HepG2 (cell line): ENCODE measurements at regions not wholly inside any gene's neighbourhood (a gene's known extent, or its start where the extent isn't known, plus 50 kb on each side); places are given as distances from the start of the nearest gene placed in this dataset.

Experiments used
- ATAC-seq: fragments of 200-7000 bp; cut with Tn5 transposase; 3 replicates; pipeline ENCODE4 v1.9.1; 2020; ENCODE audit warnings: mild to moderate bottlenecking, moderate library complexity
- BruUV-seq: library from RNA; stranded (reverse); fragments of 400-500 nt; replicated peaks from 2 replicates; lab custom pipeline; 2021; lab: Mats Ljungman, UMichigan
- CTCF ChIA-PET: fragments of 300-600 bp; formaldehyde crosslinking; extraction: SDS; loops from one replicate; lab custom pipeline; 2021; ENCODE audit warnings: low total read pairs, inconsistent platforms, low intra/inter-chr PET ratio; lab: Yijun Ruan, JAX
- POLR2A ChIA-PET: fragments of 350-600 bp; sonication (Branson Sonifier 250); formaldehyde crosslinking; loops from one replicate; lab custom pipeline; 2020; ENCODE audit warnings: antibody characterized with exemption, inconsistent platforms; lab: Yijun Ruan, JAX
- DNase-seq: peaks from one replicate; pipeline ENCODE4 v3.0.0-alpha.2; 2015; ENCODE audit warnings: low spot score
- FAIRE-seq: peaks from 3 replicates; lab custom pipeline; 2011; peaks lifted over from hg19 to GRCh38; lab: Jason Lieb, UNC
- H2AFZ ChIP-seq: one replicate; pipeline ENCODE4 v1.6.1; 2011; ENCODE audit warnings: low read length, inconsistent platforms
- H3K27ac ChIP-seq: fragments of 300-600 bp; 3 replicates; pipeline ENCODE4 v1.8.0; 2011; ENCODE audit warnings: mixed run types, mild to moderate bottlenecking, mixed read lengths, low read length, inconsistent platforms; ENCODE audit not compliant: insufficient read depth; ENCODE audit errors: extremely low read length
- H3K27me3 ChIP-seq, 2 experiments: fragments of 200-600 bp in 1 of 2; 2 replicates in 1 of 2; 3 replicates in 1 of 2; pipeline versions ENCODE4 v1.6.0 to v1.8.0; 2011; ENCODE audit warnings: low read length in 2 of 2, mild to moderate bottlenecking in 2 of 2, moderate library complexity in 2 of 2, inconsistent platforms in 1 of 2; ENCODE audit not compliant: insufficient read depth in 2 of 2, control insufficient read depth in 1 of 2
- H3K36me3 ChIP-seq, 2 experiments: fragments of 200-600 bp in 1 of 2; replicated peaks in 1 of 2; 2 replicates in 1 of 2; 3 replicates in 1 of 2; pipeline versions ENCODE4 v1.5.1 to v1.8.0; 2011; ENCODE audit warnings: low read length in 2 of 2, inconsistent platforms in 1 of 2; ENCODE audit not compliant: insufficient read depth in 2 of 2, control insufficient read depth in 1 of 2
- H3K4me1 ChIP-seq: 2 replicates; pipeline ENCODE4 v1.5.1; 2012; ENCODE audit warnings: low read length, inconsistent platforms; ENCODE audit not compliant: insufficient read depth
- H3K4me2 ChIP-seq: 2 replicates; pipeline ENCODE4 v1.6.0; 2011; ENCODE audit warnings: low read depth, low read length, inconsistent platforms
- H3K4me3 ChIP-seq, 3 experiments: fragments of 200-600 bp in 1 of 3; sonication (generic), shearing (Covaris generic) in 1 of 3; replicated peaks in 1 of 3; 2 replicates each; pipeline ENCODE4 v1.5.1; 2011 to 2016; ENCODE audit warnings: low read length in 3 of 3, inconsistent platforms in 2 of 3, low read depth in 2 of 3, mild to moderate bottlenecking in 2 of 3, control low read depth in 1 of 3, mixed read lengths in 1 of 3; ENCODE audit not compliant: insufficient read depth in 1 of 3
- H3K79me2 ChIP-seq: one replicate; pipeline ENCODE4 v1.6.1; 2011; ENCODE audit warnings: low read length, inconsistent platforms; ENCODE audit not compliant: insufficient read depth
- H3K9ac ChIP-seq: 2 replicates; pipeline ENCODE4 v1.6.0; 2011; ENCODE audit warnings: mild to moderate bottlenecking, low read depth, low read length, inconsistent platforms; ENCODE audit not compliant: insufficient read depth
- H3K9me3 ChIP-seq: 2 replicates; pipeline ENCODE4 v1.5.1; 2012; ENCODE audit warnings: mild to moderate bottlenecking, low read length
- H4K20me1 ChIP-seq: 2 replicates; pipeline ENCODE4 v1.6.0; 2011; ENCODE audit warnings: inconsistent platforms, mild to moderate bottlenecking, low read length, moderate library complexity; ENCODE audit not compliant: insufficient read depth
- CCAR2 ChIP-seq: fragments of 200-400 bp; formaldehyde crosslinking; optimal IDR thresholded peaks from 2 replicates; pipeline ENCODE3; 2018; ENCODE audit warnings: low read depth, mild to moderate bottlenecking, low read length, moderate library complexity
- HNRNPUL1 ChIP-seq: fragments of 200-400 bp; formaldehyde crosslinking; IDR thresholded peaks from 2 replicates; pipeline ENCODE4 v1.6.1; 2017; ENCODE audit warnings: low read depth, mild to moderate bottlenecking, low read length, moderate library complexity
- HOXA7 ChIP-seq: sonication (generic); formaldehyde crosslinking; IDR thresholded peaks from 2 replicates; pipeline ENCODE4 v1.8.1; 2022; ENCODE audit warnings: mild to moderate bottlenecking, missing genetic modification reagents, moderate library complexity
- JUNB ChIP-seq: sonication (generic); formaldehyde crosslinking; IDR thresholded peaks from 2 replicates; pipeline ENCODE4 v1.8.0; 2022; ENCODE audit warnings: missing genetic modification reagents, mild to moderate bottlenecking, borderline replicate concordance
- MTF1 ChIP-seq: sonication (generic); formaldehyde crosslinking; IDR thresholded peaks from 2 replicates; pipeline ENCODE4 v1.5.0; 2020; ENCODE audit warnings: missing genetic modification reagents
- RCOR2 ChIP-seq: IDR thresholded peaks from 2 replicates; pipeline ENCODE4 v1.6.1; 2016; ENCODE audit warnings: missing biosample characterization, missing genetic modification reagents
- ZNF333 ChIP-seq: sonication (generic); formaldehyde crosslinking; IDR thresholded peaks from 2 replicates; pipeline ENCODE4 v1.4.0; 2020; ENCODE audit warnings: mild to moderate bottlenecking, missing genetic modification reagents, borderline replicate concordance
- WGBS: methylation state at CpG from one replicate; pipeline ENCODE4 v1.1.6; 2017; ENCODE audit warnings: low lambda C conversion rate; 5-methylcytosine and 5-hydroxymethylcytosine counted together
- in situ Hi-C: cut with HindIII; loops from 2 replicates; pipeline ENCODE4 v1.10.0; 2017; ENCODE audit warnings: low pct_unique_long_range_greater_than_20kb; ENCODE audit not compliant: extremely low pct_ligation_motif_present
- intact Hi-C: fragments of 100-400 bp; cut with micrococcal nuclease; formaldehyde crosslinking; loops from one replicate; pipeline ENCODE4 v1.10.0; 2022; ENCODE audit not compliant: unreplicated experiment
- TF ChIP-seq, protein P1 (sequence below): sonication (generic); formaldehyde crosslinking; conservative IDR thresholded peaks from 2 replicates; pipeline ENCODE4 v1.4.0; 2020; ENCODE audit warnings: mild to moderate bottlenecking, missing genetic modification reagents, moderate library complexity
- TF ChIP-seq, protein P2 (sequence below): IDR thresholded peaks from 2 replicates; pipeline ENCODE4 v1.6.1; 2016; ENCODE audit warnings: low read depth, control low read depth
- TF ChIP-seq, protein P3 (sequence below): sonication (generic); formaldehyde crosslinking; IDR thresholded peaks from 2 replicates; pipeline ENCODE4 v1.5.0; 2020; ENCODE audit warnings: missing genetic modification reagents
- TF ChIP-seq, protein P4 (sequence below): IDR thresholded peaks from 2 replicates; pipeline ENCODE4 v1.6.1; 2016; ENCODE audit warnings: mild to moderate bottlenecking

GRCh38 chr12:17235996-17236395, 630.0 kb upstream of the LMO3 start (continued):
- TF ChIP-seq, protein P1, sequence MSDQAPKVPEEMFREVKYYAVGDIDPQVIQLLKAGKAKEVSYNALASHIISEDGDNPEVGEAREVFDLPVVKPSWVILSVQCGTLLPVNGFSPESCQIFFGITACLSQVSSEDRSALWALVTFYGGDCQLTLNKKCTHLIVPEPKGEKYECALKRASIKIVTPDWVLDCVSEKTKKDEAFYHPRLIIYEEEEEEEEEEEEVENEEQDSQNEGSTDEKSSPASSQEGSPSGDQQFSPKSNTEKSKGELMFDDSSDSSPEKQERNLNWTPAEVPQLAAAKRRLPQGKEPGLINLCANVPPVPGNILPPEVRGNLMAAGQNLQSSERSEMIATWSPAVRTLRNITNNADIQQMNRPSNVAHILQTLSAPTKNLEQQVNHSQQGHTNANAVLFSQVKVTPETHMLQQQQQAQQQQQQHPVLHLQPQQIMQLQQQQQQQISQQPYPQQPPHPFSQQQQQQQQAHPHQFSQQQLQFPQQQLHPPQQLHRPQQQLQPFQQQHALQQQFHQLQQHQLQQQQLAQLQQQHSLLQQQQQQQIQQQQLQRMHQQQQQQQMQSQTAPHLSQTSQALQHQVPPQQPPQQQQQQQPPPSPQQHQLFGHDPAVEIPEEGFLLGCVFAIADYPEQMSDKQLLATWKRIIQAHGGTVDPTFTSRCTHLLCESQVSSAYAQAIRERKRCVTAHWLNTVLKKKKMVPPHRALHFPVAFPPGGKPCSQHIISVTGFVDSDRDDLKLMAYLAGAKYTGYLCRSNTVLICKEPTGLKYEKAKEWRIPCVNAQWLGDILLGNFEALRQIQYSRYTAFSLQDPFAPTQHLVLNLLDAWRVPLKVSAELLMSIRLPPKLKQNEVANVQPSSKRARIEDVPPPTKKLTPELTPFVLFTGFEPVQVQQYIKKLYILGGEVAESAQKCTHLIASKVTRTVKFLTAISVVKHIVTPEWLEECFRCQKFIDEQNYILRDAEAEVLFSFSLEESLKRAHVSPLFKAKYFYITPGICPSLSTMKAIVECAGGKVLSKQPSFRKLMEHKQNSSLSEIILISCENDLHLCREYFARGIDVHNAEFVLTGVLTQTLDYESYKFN, result no peak
- TF ChIP-seq MTF1 (CRISPR knock-in tag) (no peak), CCAR2 (no peak)
- TF ChIP-seq, protein P2, sequence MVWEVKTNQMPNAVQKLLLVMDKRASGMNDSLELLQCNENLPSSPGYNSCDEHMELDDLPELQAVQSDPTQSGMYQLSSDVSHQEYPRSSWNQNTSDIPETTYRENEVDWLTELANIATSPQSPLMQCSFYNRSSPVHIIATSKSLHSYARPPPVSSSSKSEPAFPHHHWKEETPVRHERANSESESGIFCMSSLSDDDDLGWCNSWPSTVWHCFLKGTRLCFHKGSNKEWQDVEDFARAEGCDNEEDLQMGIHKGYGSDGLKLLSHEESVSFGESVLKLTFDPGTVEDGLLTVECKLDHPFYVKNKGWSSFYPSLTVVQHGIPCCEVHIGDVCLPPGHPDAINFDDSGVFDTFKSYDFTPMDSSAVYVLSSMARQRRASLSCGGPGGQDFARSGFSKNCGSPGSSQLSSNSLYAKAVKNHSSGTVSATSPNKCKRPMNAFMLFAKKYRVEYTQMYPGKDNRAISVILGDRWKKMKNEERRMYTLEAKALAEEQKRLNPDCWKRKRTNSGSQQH (CRISPR knock-in tag), result no peak
- TF ChIP-seq, all 625 proteins: peak for 0

DNA sequence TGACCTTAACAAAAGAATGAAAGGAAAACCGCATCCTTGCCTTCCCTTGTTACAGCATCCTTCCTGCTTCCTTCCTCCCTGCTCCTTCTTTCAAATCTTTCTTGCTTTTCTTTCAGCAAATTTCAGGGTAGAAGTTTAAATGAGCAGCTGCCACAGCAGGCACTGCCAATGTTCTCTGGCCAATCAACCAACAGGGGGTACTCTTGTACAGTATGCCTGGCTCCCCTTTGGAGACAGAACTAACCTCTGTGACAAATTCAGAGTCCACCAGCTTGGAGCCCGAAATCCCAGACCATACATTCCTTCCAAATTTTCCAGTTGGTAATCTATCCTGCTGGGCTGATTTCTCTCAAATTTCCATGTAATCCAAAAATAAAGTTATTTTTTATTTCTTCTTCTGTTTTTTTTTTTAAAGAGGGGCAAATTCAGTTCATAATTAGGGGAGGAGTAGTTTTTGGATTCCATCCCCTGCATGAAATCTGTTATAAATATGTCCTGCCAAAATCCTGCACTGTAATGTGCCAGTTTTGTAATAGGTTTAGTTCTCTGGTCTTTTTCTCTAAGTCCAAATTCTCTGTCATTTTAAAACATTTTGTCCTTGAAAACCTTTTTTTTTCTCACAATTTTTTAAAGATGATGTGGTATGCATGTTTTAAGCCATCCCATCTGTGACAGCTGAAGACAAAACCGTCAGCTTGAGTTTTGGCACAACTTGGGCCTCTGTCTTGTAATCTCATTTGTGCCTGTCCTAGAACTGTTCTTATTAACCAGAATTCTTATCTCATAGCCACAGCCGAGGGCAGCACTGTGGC, 610.0 kb upstream of the LMO3 start:
- H3K4me1 ChIP-seq, result no peaks in the 10 kb centered on the region
- ChIA-PET POLR2A (no interaction called here), CTCF (no interaction called here)
- H3K9ac ChIP-seq, result no peak overlapping the region
- no peak overlapping the region for H2AFZ ChIP-seq
- no peaks in the 10 kb centered on the region for H3K27me3 ChIP-seq
- H3K79me2 ChIP-seq, result no peaks in the 10 kb centered on the region
- H3K27ac ChIP-seq, result no peak overlapping the region
- 1% methylated on average over 4 of the region's 4 CpGs for WGBS
- no peaks in the 10 kb centered on the region for H3K36me3 ChIP-seq
- in situ Hi-C loops, result no loop called here
- H3K4me2 ChIP-seq, result no peak overlapping the region
- intact Hi-C loops, result no loop called here
- no peaks in the 10 kb centered on the region for H4K20me1 ChIP-seq
- FAIRE-seq (no peak), ATAC-seq (no peak), DNase-seq (no peak)
- no peak overlapping the region for H3K4me3 ChIP-seq
- no TSS peak for BruUV-seq
- H3K9me3 ChIP-seq, result no peaks in the 10 kb centered on the region
- TF ChIP-seq HOXA7 (CRISPR knock-in tag) (no peak), HNRNPUL1 (no peak), JUNB (no peak), RCOR2 (CRISPR knock-in tag) (no peak), ZNF333 (no peak)
- TF ChIP-seq, protein P3, sequence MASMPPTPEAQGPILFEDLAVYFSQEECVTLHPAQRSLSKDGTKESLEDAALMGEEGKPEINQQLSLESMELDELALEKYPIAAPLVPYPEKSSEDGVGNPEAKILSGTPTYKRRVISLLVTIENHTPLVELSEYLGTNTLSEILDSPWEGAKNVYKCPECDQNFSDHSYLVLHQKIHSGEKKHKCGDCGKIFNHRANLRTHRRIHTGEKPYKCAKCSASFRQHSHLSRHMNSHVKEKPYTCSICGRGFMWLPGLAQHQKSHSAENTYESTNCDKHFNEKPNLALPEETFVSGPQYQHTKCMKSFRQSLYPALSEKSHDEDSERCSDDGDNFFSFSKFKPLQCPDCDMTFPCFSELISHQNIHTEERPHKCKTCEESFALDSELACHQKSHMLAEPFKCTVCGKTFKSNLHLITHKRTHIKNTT, result no peak
- TF ChIP-seq, protein P4, sequence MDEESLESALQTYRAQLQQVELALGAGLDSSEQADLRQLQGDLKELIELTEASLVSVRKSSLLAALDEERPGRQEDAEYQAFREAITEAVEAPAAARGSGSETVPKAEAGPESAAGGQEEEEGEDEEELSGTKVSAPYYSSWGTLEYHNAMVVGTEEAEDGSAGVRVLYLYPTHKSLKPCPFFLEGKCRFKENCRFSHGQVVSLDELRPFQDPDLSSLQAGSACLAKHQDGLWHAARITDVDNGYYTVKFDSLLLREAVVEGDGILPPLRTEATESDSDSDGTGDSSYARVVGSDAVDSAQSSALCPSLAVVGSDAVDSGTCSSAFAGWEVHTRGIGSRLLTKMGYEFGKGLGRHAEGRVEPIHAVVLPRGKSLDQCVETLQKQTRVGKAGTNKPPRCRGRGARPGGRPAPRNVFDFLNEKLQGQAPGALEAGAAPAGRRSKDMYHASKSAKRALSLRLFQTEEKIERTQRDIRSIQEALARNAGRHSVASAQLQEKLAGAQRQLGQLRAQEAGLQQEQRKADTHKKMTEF (CRISPR knock-in tag), result no peak
